ENCODE measurements at regions not wholly inside any gene's neighbourhood (a gene's known extent, or its start where the extent isn't known, plus 50 kb on each side); places are given as distances from the start of the nearest gene placed in this dataset.
A peak's percentile ranks its signal among the peaks of the same experiment; 100 is the strongest.

DNA sequence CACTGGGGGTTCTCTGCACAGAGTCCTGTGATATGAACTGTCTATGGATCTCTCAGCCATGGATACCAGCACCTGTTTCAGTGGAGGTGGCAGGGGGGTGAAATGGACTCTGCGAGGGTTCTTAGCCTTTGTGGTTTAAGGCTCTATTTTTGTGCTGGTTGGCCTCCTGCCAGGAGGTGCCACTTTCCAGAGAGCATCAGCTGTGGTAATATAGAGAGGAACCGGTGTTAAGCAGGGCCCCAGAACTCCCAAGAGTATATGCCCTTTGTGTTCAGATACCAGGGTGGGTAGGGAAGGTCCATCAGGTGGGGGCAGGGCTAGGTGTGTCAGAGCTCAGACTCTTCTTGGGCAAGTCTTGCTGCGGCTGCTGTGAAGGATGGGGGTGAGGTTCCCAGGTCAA lies 330.0 kb upstream of the PLD5 start:
- TF ChIP-seq KDM4B (IDR thresholded peaks at IDR 0.05; ENCODE audit: borderline replicate concordance in 2 of 2, low read depth in 1 of 2): no peak
- TF ChIP-seq L3MBTL2 (IDR thresholded peaks at IDR 0.05): no peak
- TF ChIP-seq NFIC (IDR thresholded peaks at IDR 0.05): 0 out of 2 replicates have a peak, but pooled peaks have one; percentile 12
- no peak for TF ChIP-seq PPARD (CRISPR knock-in tag; IDR thresholded peaks at IDR 0.05)
- no peak for TF ChIP-seq NONO (IDR thresholded peaks at IDR 0.05; ENCODE audit: low read depth in 2 of 2, low read length in 1 of 2)
- no peak for TF ChIP-seq RBM17 (IDR thresholded peaks at IDR 0.05; ENCODE audit: borderline replicate concordance, low read depth, low read length)
- TF ChIP-seq, protein P1, sequence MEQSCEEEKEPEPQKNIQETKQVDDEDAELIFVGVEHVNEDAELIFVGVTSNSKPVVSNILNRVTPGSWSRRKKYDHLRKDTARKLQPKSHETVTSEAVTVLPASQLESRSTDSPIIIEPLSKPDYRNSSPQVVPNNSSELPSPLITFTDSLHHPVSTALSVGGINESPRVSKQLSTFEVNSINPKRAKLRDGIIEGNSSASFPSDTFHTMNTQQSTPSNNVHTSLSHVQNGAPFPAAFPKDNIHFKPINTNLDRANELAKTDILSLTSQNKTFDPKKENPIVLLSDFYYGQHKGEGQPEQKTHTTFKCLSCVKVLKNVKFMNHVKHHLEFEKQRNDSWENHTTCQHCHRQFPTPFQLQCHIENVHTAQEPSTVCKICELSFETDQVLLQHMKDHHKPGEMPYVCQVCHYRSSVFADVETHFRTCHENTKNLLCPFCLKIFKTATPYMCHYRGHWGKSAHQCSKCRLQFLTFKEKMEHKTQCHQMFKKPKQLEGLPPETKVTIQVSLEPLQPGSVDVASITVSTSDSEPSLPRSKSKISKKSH (CRISPR knock-in tag; IDR thresholded peaks at IDR 0.05): no peak
- no peak for TF ChIP-seq ZNF232 (CRISPR knock-in tag; IDR thresholded peaks at IDR 0.05)
- no peaks in the 10 kb centered on the region for H3K9me1 ChIP-seq (ENCODE audit: control insufficient read depth, insufficient read depth, low read length)
- in situ Hi-C loops (cut with MboI): no loop called here
- no TSS peak for BruUV-seq (replicated peaks)
- H3K4me2 ChIP-seq (ENCODE audit: insufficient read depth, low read length): no peak overlapping the region
- no peaks in the 10 kb centered on the region for H3K79me2 ChIP-seq (ENCODE audit: control insufficient read depth, insufficient read depth, low read length)
- ATAC-seq: no peak
- H3K27ac ChIP-seq (ENCODE audit: extremely low read depth, low read depth, low read length): no peak overlapping the region
- no peak overlapping the region for H2AFZ ChIP-seq (ENCODE audit: low read depth, low read length)
- H3K4me1 ChIP-seq (replicated peaks in 1 of 2; ENCODE audit: control insufficient read depth in 2 of 2, insufficient read depth in 2 of 2, low read length in 2 of 2): no peaks in the 10 kb centered on the region
- ChIA-PET CTCF (ENCODE audit: low intra/inter-chr PET ratio) (no interaction called here), POLR2A (no interaction called here)
- no peak for DNase-seq (ENCODE audit: extremely low read depth in 1 of 4, low spot score in 3 of 4)
- intact Hi-C loops (cut with micrococcal nuclease): no loop called here
- no peaks in the 10 kb centered on the region for H3K9me3 ChIP-seq (replicated peaks; ENCODE audit: control insufficient read depth, insufficient read depth, low read depth, low read length)
- FAIRE-seq: no peak
- WGBS (ENCODE audit: insufficient coverage, low coverage, missing lambda C conversion rate): 0% methylated on average over 3 of the region's 3 CpGs
- no peaks in the 10 kb centered on the region for H3K27me3 ChIP-seq (ENCODE audit: control insufficient read depth in 2 of 2, insufficient read depth in 2 of 2, low read length in 2 of 2)
- H3K4me3 ChIP-seq: no peak overlapping the region
- no peak overlapping the region for H3K9ac ChIP-seq (ENCODE audit: insufficient read depth in 1 of 2, low read depth in 2 of 2, low read length in 2 of 2)
- H3K36me3 ChIP-seq (ENCODE audit: control insufficient read depth, insufficient read depth, low read length): no peaks in the 10 kb centered on the region
- H4K20me1 ChIP-seq (replicated peaks; ENCODE audit: control insufficient read depth, insufficient read depth, low read length): no peaks in the 10 kb centered on the region

All from K562 (cell line).